SJCRH30 (cell line): ENCODE measurements at regions not wholly inside any gene's neighbourhood (a gene's known extent, or its start where the extent isn't known, plus 50 kb on each side); places are given as distances from the start of the nearest gene placed in this dataset.

Experiments
- DNase-seq, 2 experiments: peaks; one replicate each; pipeline ENCODE4 v3.0.0-alpha.2; 2015 to 2020
- H3K27ac ChIP-seq: fragments of 250-450 bp; sonication (Bioruptor Pico); 2 replicates; pipeline ENCODE4 v1.5.1; 2020; ENCODE audit warnings: mild to moderate bottlenecking, moderate library complexity
- H3K27me3 ChIP-seq: fragments of 250-450 bp; sonication (Bioruptor Pico); 2 replicates; pipeline ENCODE4 v1.5.1; 2020; ENCODE audit warnings: mild to moderate bottlenecking, moderate library complexity
- H3K36me3 ChIP-seq: fragments of 250-450 bp; sonication (Bioruptor Pico); 2 replicates; pipeline ENCODE4 v1.5.1; 2020; ENCODE audit warnings: mild to moderate bottlenecking, moderate library complexity
- H3K4me1 ChIP-seq: fragments of 250-450 bp; sonication (Bioruptor Pico); 2 replicates; pipeline ENCODE4 v1.5.1; 2020; ENCODE audit warnings: mild to moderate bottlenecking, moderate library complexity
- H3K4me3 ChIP-seq: fragments of 250-450 bp; sonication (Bioruptor Pico); 2 replicates; pipeline ENCODE4 v1.5.1; 2020; ENCODE audit warnings: mild to moderate bottlenecking, moderate library complexity
- H3K9me3 ChIP-seq: fragments of 250-450 bp; sonication (Bioruptor Pico); replicated peaks from 2 replicates; pipeline ENCODE4 v1.5.1; 2020; ENCODE audit warnings: mild to moderate bottlenecking, moderate library complexity

DNA sequence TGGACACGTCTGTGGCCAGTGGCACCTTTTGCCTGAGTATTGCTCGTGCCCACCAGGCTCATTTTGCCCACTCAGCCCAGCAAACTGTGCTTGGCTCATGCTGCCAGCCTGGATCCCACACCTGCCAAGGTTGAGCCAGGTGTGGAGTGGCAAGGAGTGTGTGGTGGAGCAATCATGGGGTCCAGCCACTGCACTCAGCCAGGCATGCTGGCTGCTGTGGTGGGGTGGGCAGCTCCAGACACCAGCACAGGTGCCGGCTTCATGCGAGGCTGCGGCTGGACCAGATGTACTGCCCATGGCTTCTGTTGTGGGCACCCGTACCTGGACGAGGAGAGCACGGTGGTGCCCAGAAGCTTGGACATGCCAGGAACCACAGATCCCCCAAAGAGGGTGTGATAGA, 364.1 kb downstream of the TMEM38B start:
- DNase-seq = no peak
- H3K9me3 ChIP-seq = peaks cover 5% of the 10 kb centered on the region; the same call in 1 of the 2 replicates
- no peak overlapping the region for H3K4me3 ChIP-seq
- H3K27ac ChIP-seq = no peak overlapping the region
- H3K27me3 ChIP-seq = no peaks in the 10 kb centered on the region
- H3K36me3 ChIP-seq = no peaks in the 10 kb centered on the region
- H3K4me1 ChIP-seq = no peaks in the 10 kb centered on the region

DNA sequence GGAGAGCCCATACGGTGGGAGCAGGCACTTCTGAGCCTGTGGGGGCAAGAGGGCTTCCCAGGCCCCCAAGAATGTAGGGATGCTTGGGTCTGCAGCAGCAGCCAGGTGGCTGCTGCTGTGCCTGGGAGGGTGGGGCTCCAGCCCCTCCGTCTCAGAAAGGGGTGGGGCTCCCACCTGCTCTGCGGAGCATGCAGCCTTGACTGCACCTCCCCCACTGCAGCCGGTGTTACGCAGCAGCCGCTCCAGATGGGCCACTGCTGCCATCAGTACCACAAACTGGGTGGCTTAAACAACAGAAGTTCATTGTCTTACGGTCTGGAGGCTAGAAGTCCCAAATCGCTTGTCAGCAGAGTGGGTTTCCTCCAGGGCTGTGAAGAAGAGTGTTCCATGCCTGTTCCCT, 365.5 kb downstream of the TMEM38B start:
- Histone ChIP-seq H3K9me3 (no peaks in the 10 kb centered on the region; the same call in 1 of the 2 replicates), H3K4me3 (no peak overlapping the region), H3K27ac (no peak overlapping the region), H3K27me3 (no peaks in the 10 kb centered on the region), H3K36me3 (no peaks in the 10 kb centered on the region), H3K4me1 (no peaks in the 10 kb centered on the region)
- DNase-seq = no peak

DNA sequence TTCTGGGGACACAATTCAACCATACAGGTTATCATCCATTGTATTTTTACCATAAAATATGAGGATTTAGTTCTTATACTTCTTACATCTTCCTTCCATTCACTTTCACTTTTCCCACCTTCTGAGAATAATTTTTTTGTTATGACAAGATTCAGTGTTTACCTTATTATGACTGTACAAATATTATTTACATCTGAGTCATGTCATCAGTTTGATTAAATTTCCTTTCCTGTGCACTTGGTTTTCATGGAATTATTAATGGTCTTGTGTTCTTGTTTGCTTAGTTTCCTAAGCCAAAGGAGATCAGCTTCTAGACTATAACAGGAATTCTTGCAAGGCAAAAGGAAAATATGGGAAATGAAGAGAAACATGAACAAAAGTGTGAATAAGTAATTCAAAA, 366.5 kb downstream of the TMEM38B start:
- Histone ChIP-seq H3K4me3 (no peak overlapping the region), H3K9me3 (no peaks in the 10 kb centered on the region; the same call in 1 of the 2 replicates), H3K4me1 (no peaks in the 10 kb centered on the region), H3K27ac (no peak overlapping the region), H3K27me3 (no peaks in the 10 kb centered on the region), H3K36me3 (no peaks in the 10 kb centered on the region)
- DNase-seq = no peak

DNA sequence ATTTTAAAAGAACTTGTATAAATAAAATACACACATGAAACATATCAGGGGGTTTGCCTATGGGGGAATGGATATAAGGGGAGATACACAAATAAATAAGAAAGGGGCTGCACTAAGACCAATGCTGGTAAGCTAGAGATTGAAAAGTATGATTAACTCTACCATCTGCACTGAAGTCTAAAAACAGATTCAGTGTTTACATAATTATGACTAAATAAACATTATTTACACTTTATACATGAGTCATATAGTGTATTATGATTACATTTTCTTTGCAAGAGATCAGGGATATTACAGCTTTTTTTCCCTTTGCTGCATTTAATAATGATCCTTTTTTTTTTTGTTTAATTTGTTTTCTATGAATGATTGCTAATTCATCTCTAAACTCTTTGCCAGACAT, 367.9 kb downstream of the TMEM38B start:
- no peak overlapping the region for H3K27ac ChIP-seq
- H3K27me3 ChIP-seq = no peaks in the 10 kb centered on the region
- H3K4me1 ChIP-seq = peaks cover 10% of the 10 kb centered on the region
- no peak overlapping the region for H3K4me3 ChIP-seq
- no peak for DNase-seq
- no peaks in the 10 kb centered on the region; the same call in 1 of the 2 replicates for H3K9me3 ChIP-seq
- no peaks in the 10 kb centered on the region for H3K36me3 ChIP-seq

DNA sequence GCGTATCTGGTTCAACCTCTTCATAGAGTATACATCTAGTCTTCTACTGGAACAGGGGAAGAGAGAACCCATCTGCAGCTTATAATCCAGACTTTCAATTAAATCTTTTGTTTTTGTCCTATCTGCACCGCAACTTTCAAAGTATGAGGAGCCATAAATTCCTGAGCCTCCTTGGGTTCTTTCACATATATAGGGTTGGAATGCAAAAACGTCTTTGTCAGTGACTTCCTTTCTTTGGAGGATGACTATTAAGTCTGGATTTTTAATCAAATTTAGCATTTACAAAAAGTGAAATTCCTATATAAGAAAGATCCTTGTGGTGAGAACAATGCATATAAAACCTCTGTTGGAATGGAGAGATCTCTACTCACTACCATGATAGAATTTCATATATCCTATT, 370.8 kb downstream of the TMEM38B start:
- Histone ChIP-seq H3K36me3 (no peaks in the 10 kb centered on the region), H3K27ac (no peak overlapping the region)

DNA sequence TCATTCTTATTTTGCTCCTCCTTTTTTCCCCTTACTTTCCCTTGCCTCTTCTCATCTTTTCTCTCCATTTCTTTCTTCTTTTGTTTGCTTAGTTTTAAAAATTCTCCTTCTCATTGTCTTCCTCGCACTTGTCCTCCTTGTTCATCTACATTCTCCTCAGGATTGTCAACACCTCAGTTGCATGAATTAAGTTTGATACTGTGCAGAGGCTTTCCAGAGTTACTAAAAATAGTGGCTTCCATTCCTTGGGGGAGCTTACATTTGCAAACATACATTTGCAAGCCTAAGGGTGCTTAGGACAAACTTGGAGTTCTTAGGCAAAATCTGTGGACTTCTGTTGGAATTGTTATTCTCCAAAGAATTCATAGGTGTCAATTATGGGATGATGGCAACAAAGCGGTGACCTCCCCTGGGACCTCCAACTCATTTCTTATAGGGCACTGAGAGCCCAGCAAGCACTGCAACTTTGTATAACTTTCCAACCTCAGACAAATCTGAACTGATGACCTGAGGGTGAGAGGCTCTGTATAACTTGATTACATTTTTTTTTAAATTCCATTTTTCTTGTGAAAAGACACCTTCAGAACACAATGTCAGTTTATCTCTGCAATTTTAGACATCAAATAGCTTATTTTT, 371.4 kb downstream of the TMEM38B start:
- no peak for DNase-seq
- Histone ChIP-seq H3K27me3 (no peaks in the 10 kb centered on the region), H3K4me1 (peaks cover 35% of the 10 kb centered on the region), H3K27ac (no peak overlapping the region; the same call in 1 of the 2 replicates), H3K4me3 (no peak overlapping the region), H3K9me3 (no peaks in the 10 kb centered on the region; the same call in 1 of the 2 replicates), H3K36me3 (no peaks in the 10 kb centered on the region)

More for the DNA sequence above, 370.8 kb downstream of the TMEM38B start:
- peaks cover 35% of the 10 kb centered on the region for H3K4me1 ChIP-seq
- H3K9me3 ChIP-seq = no peaks in the 10 kb centered on the region; the same call in 1 of the 2 replicates
- H3K27me3 ChIP-seq = no peaks in the 10 kb centered on the region
- DNase-seq = no peak
- H3K4me3 ChIP-seq = no peak overlapping the region

DNA sequence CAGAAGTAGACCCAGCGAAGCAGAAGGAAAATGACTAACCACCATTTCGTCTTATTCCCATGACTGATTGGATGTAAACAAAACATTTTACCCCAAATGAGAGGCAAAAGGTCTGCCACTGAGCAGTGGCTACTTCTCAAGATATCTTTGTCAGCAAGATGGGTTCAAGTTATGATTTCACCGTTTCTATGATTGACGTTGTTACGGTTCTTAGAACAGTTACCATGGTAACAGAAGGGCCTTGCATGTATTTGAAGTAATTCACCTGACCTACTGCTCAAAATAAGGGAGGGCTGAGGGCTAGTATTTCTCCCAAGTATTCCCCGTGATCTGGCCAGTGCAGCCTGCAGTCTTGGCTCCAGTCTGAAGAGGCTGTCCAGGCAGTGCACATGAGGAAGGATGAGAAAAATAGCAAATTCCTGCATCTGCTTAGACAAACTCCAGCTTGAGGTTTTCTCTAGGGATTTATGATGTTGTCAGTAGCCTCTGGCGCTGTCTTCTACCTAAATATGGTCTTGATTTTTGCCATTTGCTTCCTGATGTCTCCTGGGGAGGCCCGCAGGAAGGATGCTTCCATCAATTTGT, 372.7 kb downstream of the TMEM38B start:
- Histone ChIP-seq H3K4me3 (no peak overlapping the region), H3K27me3 (no peaks in the 10 kb centered on the region), H3K27ac (peak overlapping the region; percentile 47), H3K9me3 (no peaks in the 10 kb centered on the region; the same call in 1 of the 2 replicates), H3K36me3 (no peaks in the 10 kb centered on the region), H3K4me1 (peaks cover 35% of the 10 kb centered on the region)
- DNase-seq = peak in 1 of 2 experiments; percentile 57

DNA sequence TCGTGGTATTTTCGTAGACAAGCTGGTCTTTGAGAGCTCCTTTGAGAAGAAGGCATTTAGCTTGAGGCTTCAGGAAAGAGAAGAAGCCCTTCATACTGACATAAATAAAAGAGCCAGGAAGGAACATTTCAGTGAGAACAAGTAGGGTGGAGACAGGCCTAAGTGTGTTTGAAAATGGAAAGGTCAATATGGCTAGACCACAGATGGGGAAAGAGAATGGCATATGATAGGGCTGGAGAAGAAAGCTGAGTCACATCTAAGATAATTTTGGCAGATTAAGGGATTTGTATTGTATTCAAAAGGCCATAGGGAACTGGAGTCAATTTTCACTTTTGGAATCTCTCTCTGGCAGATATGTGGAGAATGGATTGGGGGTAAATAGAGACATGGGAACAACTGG, 374.9 kb downstream of the TMEM38B start:
- peaks cover 35% of the 10 kb centered on the region for H3K4me1 ChIP-seq
- no peaks in the 10 kb centered on the region for H3K27me3 ChIP-seq
- peak; percentile 41 to 85 for DNase-seq
- H3K36me3 ChIP-seq = no peaks in the 10 kb centered on the region
- H3K9me3 ChIP-seq = no peaks in the 10 kb centered on the region; the same call in 1 of the 2 replicates
- H3K27ac ChIP-seq = peak overlapping the region; percentile 32
- H3K4me3 ChIP-seq = no peak overlapping the region

DNA sequence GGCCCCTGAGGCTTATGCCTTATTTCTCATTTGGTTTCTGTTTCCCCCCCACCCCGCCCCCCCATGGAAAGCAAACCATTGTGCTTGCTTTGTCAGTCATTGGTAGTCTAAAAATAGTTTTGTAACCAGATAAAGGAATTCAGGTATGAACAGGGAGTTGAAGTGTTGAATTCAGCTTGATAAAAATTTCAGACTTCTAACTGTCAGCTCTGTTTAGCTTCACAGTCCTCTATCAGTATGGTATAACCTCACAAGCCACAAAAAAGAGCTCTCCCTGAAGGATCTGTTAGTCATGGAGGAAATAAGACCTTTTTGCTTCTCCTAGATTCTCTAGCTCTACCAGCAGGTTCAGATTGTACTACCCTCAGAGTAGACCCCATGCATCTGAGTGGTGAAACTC, 378.1 kb downstream of the TMEM38B start:
- no peaks in the 10 kb centered on the region for H3K27me3 ChIP-seq
- no peak for DNase-seq
- peaks cover 46% of the 10 kb centered on the region for H3K4me1 ChIP-seq
- H3K4me3 ChIP-seq = no peak overlapping the region
- H3K9me3 ChIP-seq = no peaks in the 10 kb centered on the region
- H3K36me3 ChIP-seq = no peaks in the 10 kb centered on the region
- no peak overlapping the region for H3K27ac ChIP-seq

DNA sequence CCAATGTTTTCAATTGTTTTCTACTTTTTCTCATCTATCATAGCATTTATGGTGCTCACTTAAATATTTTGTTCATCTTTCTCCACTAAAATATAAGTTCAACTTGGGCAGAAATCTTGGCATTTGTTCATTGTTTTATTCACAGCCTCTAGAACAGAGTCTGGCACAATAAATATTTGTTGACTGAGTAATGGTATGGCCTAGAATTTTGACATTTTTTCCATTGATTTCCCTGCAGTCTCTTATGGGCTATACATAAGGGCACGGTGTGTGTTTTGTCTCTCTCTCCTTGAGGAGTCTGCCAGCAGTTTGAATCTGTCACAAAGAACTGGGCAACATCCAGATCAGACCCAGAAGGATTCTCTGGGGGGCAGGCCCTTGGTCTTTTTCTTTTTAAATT, 379.7 kb downstream of the TMEM38B start:
- DNase-seq = no peak
- peaks cover 44% of the 10 kb centered on the region for H3K4me1 ChIP-seq
- no peaks in the 10 kb centered on the region for H3K27me3 ChIP-seq
- no peak overlapping the region for H3K4me3 ChIP-seq
- H3K27ac ChIP-seq = no peak overlapping the region
- no peaks in the 10 kb centered on the region for H3K9me3 ChIP-seq
- no peaks in the 10 kb centered on the region for H3K36me3 ChIP-seq

DNA sequence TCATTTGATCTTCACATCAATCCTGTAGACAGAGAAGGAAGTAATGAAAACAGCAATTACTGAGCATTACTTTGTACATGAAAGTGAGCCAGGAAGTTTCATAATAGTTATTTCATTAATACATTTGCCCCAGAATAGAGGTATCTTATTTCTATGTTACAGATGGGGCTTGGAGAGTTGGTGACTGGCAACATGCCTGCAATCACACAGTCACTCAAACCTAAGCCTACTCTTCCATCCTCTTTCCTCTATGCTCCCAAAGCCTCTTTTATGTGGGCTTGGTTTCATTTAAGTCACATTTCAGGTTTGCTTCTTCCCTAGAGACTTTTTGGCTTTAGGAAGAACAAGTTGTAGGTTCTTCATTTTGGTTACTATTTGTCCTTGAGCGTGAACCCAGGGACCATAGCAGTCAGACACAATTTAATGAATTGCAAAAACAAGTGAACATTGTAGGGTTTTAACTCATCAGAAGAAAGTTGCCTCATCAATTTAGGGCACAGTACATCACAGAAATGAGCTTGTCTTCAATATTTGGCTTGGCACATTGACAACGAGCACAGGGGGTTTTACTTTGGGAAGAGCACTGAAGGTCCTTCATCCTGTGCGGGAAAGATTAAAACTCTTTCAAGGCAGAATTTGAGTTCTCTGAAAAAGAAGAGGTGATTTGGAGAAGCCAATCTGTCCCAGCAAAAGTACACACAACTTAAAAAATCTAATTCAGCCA, 381.1 kb downstream of the TMEM38B start:
- no peaks in the 10 kb centered on the region for H3K27me3 ChIP-seq
- H3K36me3 ChIP-seq = no peaks in the 10 kb centered on the region
- no peaks in the 10 kb centered on the region for H3K9me3 ChIP-seq
- no peak overlapping the region for H3K4me3 ChIP-seq
- peaks cover 32% of the 10 kb centered on the region for H3K4me1 ChIP-seq
- peak overlapping the region; percentile 85 for H3K27ac ChIP-seq
- peak; percentile 39 to 64 for DNase-seq

DNA sequence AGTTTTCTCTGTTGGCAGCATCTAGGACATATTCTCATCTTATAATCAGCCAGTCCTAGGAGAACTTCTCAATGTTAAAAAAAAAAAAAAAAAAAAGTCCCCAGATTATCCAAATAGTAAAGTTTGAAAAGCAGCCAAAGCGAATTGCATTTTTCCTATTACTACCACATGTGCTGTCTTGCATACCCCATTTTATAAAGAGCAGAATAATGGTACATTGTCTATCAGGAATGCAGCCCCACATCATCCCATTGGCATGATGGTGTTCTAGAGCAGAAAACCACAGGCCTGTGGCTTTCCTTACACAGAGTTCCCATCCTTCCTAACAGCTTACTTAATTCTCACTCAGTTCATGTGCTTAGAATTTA, 381.6 kb downstream of the TMEM38B start:
- no peaks in the 10 kb centered on the region for H3K36me3 ChIP-seq
- no peak overlapping the region for H3K4me3 ChIP-seq
- no peaks in the 10 kb centered on the region for H3K9me3 ChIP-seq
- peak; percentile 82 to 89 for DNase-seq
- H3K4me1 ChIP-seq = peaks cover 32% of the 10 kb centered on the region
- H3K27me3 ChIP-seq = no peaks in the 10 kb centered on the region
- peak overlapping the region; percentile 85 for H3K27ac ChIP-seq

DNA sequence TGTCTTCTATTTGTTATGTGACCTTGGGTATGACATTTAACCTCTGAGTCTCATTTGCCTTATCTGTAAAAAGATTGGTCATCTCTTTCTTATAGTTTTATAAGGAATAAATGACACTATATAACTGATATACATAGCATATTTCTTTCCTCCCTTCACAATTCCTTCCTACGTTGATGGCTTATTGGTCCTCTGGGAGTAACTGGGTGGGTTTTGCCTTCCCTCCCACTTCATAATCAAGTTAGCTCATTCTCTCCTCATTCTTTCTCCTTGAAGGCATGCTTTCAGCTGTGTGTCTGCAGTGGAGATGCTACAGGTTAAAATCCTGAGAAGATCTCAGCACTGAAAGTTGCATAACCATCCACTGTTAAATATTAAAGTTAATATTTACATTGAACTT, 382.4 kb downstream of the TMEM38B start:
- H3K27me3 ChIP-seq = no peaks in the 10 kb centered on the region

DNA sequence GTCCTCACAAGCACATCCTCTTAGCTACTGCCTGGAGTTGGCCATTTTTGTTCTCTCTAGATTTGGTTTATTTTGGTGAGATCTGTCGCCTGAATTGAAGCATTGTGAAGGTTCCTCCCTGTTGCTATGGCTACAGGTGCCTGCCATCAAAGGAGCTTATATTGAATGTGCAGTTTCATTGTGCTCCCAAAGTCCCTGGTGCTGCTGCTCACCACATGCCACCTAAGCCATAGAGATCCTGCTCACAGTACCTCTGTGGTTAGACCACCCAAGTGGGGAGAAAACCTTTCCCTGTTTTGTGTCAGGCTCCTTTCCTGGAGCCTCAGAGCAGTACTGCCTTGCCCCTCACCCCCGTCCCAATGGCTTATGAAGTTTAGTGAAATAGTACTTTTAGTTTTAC, 383.4 kb downstream of the TMEM38B start:
- Histone ChIP-seq H3K27me3 (no peaks in the 10 kb centered on the region), H3K27ac (peak overlapping the region; percentile 85), H3K4me1 (peaks cover 32% of the 10 kb centered on the region), H3K36me3 (no peaks in the 10 kb centered on the region), H3K4me3 (no peak overlapping the region), H3K9me3 (no peaks in the 10 kb centered on the region)
- DNase-seq = peak; percentile 88 to 93

More for the DNA sequence above, 382.4 kb downstream of the TMEM38B start:
- H3K4me1 ChIP-seq = peaks cover 32% of the 10 kb centered on the region
- no peak for DNase-seq
- H3K9me3 ChIP-seq = no peaks in the 10 kb centered on the region
- no peak overlapping the region for H3K4me3 ChIP-seq
- no peaks in the 10 kb centered on the region for H3K36me3 ChIP-seq
- peak overlapping the region; percentile 85 for H3K27ac ChIP-seq

DNA sequence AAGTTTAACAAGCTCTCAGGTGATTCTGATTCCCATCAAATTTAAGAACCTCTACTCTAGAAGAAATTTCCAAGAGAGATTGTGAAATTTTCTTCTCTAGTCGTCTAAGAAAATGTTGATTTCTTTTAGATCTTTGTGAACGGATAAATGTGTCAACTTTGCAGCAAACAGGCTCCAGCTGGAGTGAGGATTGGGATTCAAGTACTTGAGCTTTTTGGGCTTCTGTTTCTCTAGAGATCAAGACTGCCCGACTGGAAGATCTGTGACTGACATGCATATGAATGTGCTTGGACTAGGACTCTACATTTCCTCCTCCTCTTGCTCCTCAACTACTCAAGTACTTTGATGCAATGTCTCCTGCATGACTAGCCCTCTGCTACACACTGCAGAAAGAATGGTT, 388.3 kb downstream of the TMEM38B start:
- no peak for DNase-seq
- H3K27me3 ChIP-seq = no peaks in the 10 kb centered on the region
- H3K9me3 ChIP-seq = no peaks in the 10 kb centered on the region
- H3K27ac ChIP-seq = no peak overlapping the region
- H3K4me1 ChIP-seq = peaks cover 15% of the 10 kb centered on the region
- H3K4me3 ChIP-seq = no peak overlapping the region
- no peaks in the 10 kb centered on the region for H3K36me3 ChIP-seq
